ENCODE measurements at regions not wholly inside any gene's neighbourhood (a gene's known extent, or its start where the extent isn't known, plus 50 kb on each side); places are given as distances from the start of the nearest gene placed in this dataset.

- no peak for ATAC-seq
- Histone ChIP-seq H3K27me3 (no peaks in the 10 kb centered on the region), H3K36me3 (no peaks in the 10 kb centered on the region), H3K27ac (no peak overlapping the region), H3K4me1 (no peaks in the 10 kb centered on the region), H3K9me3 (no peaks in the 10 kb centered on the region), H3K4me3 (no peak overlapping the region)
- 59% methylated on average over 5 of the region's 5 CpGs for whole genome bisulfite sequencing (ENCODE audit: insufficient coverage, low coverage, low lambda C conversion rate, missing lambda C conversion rate)
- DNase-seq: no peak
- intact Hi-C loops (cut with DNase I): no loop called here
- TF ChIP-seq CTCF (IDR thresholded peaks at IDR 0.05) (no peak), POLR2A (IDR thresholded peaks at IDR 0.05) (no peak)
Measured at GRCh38 chr10:35896001-35896400, 253.9 kb upstream of the FZD8 start.

GRCh38 chr10:35895331-35895730, 253.2 kb upstream of the FZD8 start:
- WGBS (ENCODE audit: insufficient coverage, low coverage, low lambda C conversion rate, missing lambda C conversion rate): 34% methylated on average over 2 of the region's 2 CpGs
- intact Hi-C loops (cut with DNase I): no loop called here
- ATAC-seq (no peak), DNase-seq (no peak)
- Histone ChIP-seq H3K4me3 (no peak overlapping the region), H3K36me3 (no peaks in the 10 kb centered on the region), H3K27me3 (no peaks in the 10 kb centered on the region), H3K9me3 (no peaks in the 10 kb centered on the region), H3K27ac (no peak overlapping the region), H3K4me1 (no peaks in the 10 kb centered on the region)
- TF ChIP-seq CTCF (IDR thresholded peaks at IDR 0.05) (no peak), POLR2A (IDR thresholded peaks at IDR 0.05) (no peak)

GRCh38 chr10:35892526-35892925, 250.4 kb upstream of the FZD8 start:
- TF ChIP-seq POLR2A (IDR thresholded peaks at IDR 0.05) (no peak), CTCF (IDR thresholded peaks at IDR 0.05) (no peak)
- no peak overlapping the region for H3K4me3 ChIP-seq
- H3K27me3 ChIP-seq: no peaks in the 10 kb centered on the region
- H3K9me3 ChIP-seq: no peaks in the 10 kb centered on the region
- H3K36me3 ChIP-seq: no peaks in the 10 kb centered on the region
- no peak for DNase-seq
- intact Hi-C loops (cut with DNase I): no loop called here
- no peak overlapping the region for H3K27ac ChIP-seq
- 73% methylated on average over 3 of the region's 3 CpGs for WGBS (ENCODE audit: insufficient coverage, low coverage, low lambda C conversion rate, missing lambda C conversion rate)
- H3K4me1 ChIP-seq: no peaks in the 10 kb centered on the region
- ATAC-seq: no peak

GRCh38 chr10:35890676-35891495, 248.8 kb upstream of the FZD8 start:
- Histone ChIP-seq H3K27ac (no peak overlapping the region), H3K4me1 (no peaks in the 10 kb centered on the region), H3K4me3 (no peak overlapping the region), H3K27me3 (no peaks in the 10 kb centered on the region), H3K9me3 (no peaks in the 10 kb centered on the region), H3K36me3 (no peaks in the 10 kb centered on the region)
- ATAC-seq (no peak), DNase-seq (no peak)
- no CpG with 5 or more reads among the region's 2 CpGs for WGBS (ENCODE audit: insufficient coverage, low coverage, low lambda C conversion rate, missing lambda C conversion rate)
- intact Hi-C loops (cut with DNase I): no loop called here
- TF ChIP-seq POLR2A (IDR thresholded peaks at IDR 0.05) (no peak), CTCF (IDR thresholded peaks at IDR 0.05) (no peak)

Data from right lobe of liver (tissue), 6 donors.